Retina (tissue), 1 donor: ENCODE measurements at regions not wholly inside any gene's neighbourhood (a gene's known extent, or its start where the extent isn't known, plus 50 kb on each side); places are given as distances from the start of the nearest gene placed in this dataset.

Experiments used
- DNase-seq: peaks from one replicate; pipeline ENCODE4 v3.0.0-alpha.2; 2016

DNA sequence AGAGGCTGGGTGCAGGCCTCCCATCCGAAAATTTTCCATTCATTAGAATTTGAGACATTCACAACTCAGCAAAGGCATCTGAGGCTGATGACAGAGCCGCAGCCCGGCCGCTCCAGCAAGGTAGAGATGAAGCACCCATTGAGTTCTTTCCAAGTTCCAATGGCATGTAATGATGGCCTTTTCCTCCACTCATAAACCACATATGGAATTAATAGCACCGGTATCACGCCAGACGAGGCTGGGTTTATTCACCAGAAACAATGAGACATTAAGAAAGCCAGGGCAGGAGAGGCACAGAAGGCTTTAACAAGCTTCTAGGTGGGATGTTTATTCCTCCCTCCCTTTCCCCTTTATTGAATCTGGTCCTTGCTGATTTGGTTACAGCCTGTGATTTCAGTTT is 534.4 kb downstream of the MN1 start:
- DNase-seq = peak; percentile 13

DNA sequence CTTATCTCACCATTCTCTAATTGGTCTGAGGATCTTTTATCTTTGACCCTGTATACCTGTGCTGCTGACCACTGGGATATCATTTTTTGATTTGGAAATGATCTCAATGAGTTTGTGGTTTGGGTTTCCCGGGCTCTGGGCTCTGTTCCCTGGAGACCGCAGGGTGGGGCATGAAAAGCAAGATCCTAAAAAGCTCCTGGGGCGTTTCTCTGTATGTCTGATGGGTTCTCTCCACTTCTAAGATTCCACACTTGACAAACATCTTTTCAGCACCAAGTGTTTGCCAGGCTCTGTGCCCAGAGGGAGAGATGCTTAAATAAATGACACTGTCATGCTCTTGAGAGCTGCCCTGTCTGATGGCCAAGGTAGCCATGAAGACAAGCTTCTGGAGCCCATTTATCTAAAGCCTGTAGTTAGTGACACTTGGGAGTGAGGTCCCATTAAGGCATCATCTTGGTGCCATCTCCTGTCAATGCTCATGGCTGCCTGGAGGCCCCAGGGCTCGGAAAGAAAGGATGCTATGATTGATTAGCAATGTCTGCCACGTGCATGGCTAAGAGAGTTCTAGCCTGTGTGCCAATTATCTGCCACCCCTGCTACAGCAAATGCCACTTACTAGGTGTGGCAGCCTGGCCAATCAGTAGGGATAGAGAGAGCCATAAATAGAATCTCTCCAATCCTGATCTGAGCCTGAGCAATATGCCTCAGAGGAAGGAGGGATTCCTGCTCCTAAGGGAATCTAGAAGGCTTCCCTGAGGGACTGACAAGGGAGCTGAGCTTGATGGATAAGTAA is 531.6 kb downstream of the MN1 start:
- no peak for DNase-seq

- DNase-seq = peak; percentile 32
Measured at GRCh38 chr22:27270818-27271510, 530.6 kb downstream of the MN1 start.

GRCh38 chr22:27273436-27273835 is 528.1 kb downstream of the MN1 start:
- peak; percentile 54 for DNase-seq

GRCh38 chr22:27273853-27274252 is 527.7 kb downstream of the MN1 start:
- DNase-seq = peak; percentile 24

DNA sequence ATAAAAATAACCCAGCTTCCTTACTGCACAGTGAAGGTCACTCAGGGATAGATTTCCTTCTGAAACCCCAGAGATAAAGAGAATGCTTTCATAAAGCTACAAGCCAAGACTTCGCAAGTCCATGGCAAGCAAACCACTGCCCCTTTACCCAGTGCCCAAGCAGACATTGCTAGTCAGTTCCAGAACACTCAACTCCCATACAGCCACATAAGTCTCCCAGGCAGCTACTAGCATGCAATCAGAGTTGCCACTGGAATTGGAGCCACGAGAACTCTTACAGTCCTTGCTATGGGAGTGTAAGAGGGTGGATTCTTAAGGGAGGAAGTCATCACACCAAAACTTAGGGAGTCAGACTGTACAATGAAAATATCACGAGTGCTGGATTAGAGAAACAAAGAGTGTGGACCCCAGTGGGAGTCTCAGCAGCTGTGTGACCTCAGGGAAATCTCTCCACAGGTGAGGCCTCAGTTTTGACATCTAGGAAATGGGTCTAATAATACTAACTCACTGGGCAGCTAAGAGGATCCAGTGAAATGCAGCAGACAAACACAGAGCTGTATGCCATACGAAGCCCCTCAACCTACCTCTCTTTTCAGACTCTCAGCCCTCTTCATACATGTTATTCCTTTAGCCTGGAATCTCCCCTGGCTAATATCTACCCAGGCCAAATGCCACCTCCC is 526.6 kb downstream of the MN1 start:
- DNase-seq = no peak

- no peak for DNase-seq
Measured at GRCh38 chr22:27278946-27279345, 522.6 kb downstream of the MN1 start.

DNA sequence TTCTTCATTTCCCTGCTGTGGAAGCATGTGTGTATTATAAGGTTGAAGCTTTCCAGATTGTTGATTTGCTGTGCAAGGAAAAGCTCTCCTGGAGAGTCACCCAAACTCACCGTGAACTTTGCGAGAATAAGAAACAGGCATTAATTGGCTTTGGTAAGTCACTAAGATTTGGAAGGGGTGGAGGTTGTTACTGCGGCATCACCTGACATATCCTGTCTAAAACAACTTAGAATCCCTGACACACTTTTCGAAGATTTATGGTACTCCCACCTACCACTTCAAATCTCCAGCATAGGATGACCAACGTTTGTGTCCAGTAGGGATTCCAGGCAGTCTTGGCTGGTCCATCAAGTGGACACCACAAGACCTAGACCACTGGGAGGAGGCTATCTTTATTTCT is 518.3 kb downstream of the MN1 start:
- no peak for DNase-seq

- no peak for DNase-seq
Measured at GRCh38 chr22:27283714-27284113, 517.8 kb downstream of the MN1 start.

DNA sequence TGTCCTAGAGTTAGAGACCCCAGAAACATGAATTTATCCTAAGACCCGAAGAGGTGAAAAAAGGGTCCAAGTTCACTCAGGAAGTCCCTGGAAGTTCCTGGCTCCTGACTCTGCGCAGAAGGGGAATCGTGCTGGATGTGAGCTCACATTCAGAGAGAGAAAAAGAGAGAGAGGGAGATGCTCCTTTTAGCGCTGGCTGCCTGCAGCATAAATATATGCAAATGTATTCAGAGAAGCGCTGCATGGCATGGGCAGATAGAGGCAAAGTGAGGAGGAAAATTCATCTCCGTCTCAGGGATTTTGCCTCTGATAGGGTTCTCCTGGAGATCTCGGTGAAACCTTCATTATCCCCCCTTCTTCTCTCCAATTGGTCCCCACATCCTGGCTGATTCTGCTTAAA is 517.2 kb downstream of the MN1 start:
- no peak for DNase-seq

GRCh38 chr22:27286711-27287110 is 514.8 kb downstream of the MN1 start:
- DNase-seq = no peak

GRCh38 chr22:27292542-27293299 is 508.8 kb downstream of the MN1 start:
- no peak for DNase-seq

DNA sequence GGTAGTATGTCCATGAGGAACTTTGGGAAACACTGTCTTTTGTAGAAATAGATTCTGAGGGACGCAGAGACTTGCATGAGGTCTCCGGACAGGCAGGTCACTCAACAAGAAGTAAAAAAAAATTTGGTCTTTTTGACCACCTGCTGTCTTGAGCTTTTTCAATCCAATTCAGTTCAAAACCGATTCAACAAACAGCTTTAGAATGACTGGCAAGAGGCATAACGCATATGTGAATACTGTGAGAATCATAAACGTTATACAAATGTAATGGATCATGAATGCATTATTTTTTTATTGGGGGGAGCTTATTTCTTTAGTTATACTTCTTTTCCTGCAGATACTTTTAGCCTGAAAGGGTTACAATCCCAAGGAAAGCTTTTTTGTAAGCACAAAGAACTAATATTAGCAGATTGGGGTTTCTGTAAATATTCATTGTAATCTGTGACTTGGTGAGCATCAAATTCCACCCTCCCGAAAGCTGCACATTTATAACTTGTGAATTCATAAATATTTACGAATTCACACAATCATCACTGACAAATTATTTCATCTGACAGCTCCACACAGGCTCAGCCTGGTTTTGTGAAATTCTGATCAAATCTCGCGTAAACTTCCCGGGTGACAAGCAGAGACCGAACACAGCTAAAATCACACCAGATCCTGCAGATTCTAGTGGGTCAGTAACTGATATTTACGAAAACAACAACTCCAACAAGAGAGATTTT is 507.7 kb downstream of the MN1 start:
- no peak for DNase-seq

DNA sequence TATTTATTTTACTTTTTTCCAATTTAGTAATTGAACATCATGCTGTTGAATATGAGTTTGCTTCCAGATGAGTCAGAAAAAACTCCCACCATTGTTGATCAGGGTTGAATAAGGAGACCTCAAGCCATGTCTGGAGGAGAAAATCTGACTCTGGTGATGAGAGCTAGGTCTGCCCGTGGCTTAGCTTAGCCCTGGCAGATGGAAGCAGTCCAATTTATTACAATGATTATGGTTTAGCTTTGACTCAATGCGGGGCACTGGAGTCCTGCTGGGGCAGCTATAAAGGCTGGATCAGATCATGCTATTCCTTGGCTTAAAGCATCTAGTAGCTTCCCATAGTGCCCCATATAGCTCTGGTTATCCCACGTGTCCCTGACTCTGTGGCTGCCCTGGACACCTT is 506.5 kb downstream of the MN1 start:
- no peak for DNase-seq

DNA sequence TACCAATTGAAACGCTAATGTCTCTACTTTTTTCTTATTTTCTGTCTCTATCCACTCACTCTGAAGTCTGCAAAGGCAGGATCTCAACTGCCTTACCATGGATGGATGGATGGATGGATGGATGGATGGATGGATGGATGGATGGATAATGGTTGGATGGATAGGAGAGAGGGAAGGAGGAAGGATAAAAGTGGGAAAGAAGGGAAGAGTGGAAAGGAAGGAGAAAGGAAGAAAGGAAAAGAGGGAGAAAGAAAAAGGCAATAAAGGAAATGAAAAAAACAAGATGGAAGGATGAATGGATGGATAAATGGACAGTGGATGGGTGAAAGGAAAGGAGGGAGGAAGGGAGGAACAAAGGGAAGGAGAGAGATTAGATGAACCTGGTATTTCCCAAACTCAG is 506.0 kb downstream of the MN1 start:
- no peak for DNase-seq

GRCh38 chr22:27296091-27296675 is 505.4 kb downstream of the MN1 start:
- no peak for DNase-seq

DNA sequence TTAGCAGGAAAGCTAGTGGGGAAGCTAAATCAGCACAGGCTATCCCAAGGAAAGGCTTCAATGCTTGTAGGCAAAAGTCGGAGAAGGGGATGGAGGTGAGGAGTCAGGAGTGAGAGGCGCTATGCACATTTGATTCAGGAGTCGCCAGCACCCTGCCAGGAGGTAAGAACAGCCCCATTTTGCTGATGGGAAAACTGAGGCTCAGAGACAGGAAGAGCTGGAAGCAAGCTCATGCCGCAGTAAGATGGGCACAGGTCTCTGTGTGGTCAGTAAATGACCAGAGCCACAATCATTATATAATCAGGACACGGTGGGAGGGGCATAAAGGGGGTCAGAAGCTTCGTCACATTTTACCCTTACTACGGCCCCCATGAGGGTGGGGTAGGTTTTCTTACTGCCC is 504.4 kb downstream of the MN1 start:
- DNase-seq = no peak

- no peak for DNase-seq
Measured at GRCh38 chr22:27298332-27298731, 503.2 kb downstream of the MN1 start.

- DNase-seq = no peak
Measured at GRCh38 chr22:27298742-27299141, 502.8 kb downstream of the MN1 start.

DNA sequence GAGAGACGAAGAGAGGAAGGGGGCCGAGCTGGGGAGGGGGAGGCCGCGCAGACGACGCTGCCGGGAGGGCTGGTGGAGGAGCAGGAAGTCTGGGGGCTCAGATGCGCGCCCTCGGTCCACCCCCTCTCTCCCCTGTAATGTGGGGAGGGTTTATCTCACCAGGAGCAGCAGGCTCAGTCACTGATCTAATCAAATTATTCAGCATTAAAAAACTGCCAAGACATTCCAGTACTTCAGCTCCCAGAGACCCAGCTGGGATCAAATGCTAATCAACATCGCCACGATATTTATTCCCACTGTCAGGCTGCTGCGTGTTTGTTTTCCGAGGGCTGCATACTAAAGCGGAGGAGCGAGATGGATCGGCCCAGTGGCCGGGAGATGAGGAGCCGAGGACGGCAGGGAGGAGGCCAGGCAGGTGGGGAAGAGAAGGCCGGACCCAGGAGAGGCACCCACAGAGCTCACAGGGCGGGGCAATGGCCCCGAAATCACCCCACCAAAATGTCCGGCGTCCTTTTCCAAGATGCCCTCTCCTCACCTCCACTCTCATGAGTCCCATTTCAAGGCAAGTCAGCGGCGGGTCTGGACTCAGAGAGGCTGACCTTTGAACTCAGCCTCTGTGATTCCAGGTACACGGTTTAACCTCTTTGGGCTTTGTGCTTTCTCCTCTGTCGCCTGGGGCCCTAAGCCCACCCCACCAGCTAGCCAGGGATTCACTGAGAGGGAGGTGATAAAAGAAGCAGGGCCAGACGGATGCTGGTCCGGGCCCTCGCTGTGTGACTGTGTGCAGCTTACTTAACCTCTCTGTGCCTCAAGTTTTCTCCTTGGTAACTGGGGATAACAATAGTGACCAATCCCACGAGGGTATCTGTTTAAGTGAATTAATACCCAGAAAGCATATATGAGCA is 502.1 kb downstream of the MN1 start:
- DNase-seq = peak; percentile 68
